Retinal pigment epithelial cell (primary cell): ENCODE measurements at regions not wholly inside any gene's neighbourhood (a gene's known extent, or its start where the extent isn't known, plus 50 kb on each side); places are given as distances from the start of the nearest gene placed in this dataset.
A peak's percentile ranks its signal among the peaks of the same experiment; 100 is the strongest.
"Not testable (repeated sequence)": the region's sequence is repeated elsewhere in the genome, so short reads cannot be mapped to it uniquely, and the experiment has no call there.

Experiments
- DNase-seq: peaks from one replicate; pipeline ENCODE4 v3.0.0-alpha.2; 2010; ENCODE audit warnings: low read depth
- H3K4me3 ChIP-seq: 2 replicates; pipeline ENCODE4 v1.5.1; 2011; ENCODE audit warnings: mild to moderate bottlenecking, low read length, control low read depth, moderate library complexity
- TF ChIP-seq, protein P1 (sequence below): conservative IDR thresholded peaks from 2 replicates; pipeline ENCODE4 v1.5.1; 2011; ENCODE audit warnings: low read depth, low read length, control low read depth, inconsistent platforms

DNA sequence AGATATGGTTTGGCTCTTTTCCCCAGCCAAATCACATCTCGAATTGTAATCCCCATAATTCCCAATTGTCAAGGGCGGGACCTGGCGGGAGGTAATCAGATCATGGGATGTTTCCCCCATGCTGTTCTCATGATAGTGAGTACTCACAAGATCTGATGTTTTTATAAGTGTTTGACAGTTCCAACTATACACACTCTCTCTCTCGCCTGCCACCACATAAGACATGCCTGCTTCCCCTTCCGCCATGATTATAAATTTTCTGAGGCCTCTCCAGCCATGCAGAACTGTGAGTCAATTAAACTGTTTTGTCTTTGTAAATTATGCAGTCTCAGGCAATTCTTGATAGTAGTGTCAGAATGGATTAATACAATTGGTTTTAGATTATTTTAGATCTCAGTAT is 475.7 kb upstream of the CYLC2 start:
- TF ChIP-seq, protein P1, sequence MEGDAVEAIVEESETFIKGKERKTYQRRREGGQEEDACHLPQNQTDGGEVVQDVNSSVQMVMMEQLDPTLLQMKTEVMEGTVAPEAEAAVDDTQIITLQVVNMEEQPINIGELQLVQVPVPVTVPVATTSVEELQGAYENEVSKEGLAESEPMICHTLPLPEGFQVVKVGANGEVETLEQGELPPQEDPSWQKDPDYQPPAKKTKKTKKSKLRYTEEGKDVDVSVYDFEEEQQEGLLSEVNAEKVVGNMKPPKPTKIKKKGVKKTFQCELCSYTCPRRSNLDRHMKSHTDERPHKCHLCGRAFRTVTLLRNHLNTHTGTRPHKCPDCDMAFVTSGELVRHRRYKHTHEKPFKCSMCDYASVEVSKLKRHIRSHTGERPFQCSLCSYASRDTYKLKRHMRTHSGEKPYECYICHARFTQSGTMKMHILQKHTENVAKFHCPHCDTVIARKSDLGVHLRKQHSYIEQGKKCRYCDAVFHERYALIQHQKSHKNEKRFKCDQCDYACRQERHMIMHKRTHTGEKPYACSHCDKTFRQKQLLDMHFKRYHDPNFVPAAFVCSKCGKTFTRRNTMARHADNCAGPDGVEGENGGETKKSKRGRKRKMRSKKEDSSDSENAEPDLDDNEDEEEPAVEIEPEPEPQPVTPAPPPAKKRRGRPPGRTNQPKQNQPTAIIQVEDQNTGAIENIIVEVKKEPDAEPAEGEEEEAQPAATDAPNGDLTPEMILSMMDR, result no peak
- DNase-seq, result no peak
- no peak overlapping the region for H3K4me3 ChIP-seq

DNA sequence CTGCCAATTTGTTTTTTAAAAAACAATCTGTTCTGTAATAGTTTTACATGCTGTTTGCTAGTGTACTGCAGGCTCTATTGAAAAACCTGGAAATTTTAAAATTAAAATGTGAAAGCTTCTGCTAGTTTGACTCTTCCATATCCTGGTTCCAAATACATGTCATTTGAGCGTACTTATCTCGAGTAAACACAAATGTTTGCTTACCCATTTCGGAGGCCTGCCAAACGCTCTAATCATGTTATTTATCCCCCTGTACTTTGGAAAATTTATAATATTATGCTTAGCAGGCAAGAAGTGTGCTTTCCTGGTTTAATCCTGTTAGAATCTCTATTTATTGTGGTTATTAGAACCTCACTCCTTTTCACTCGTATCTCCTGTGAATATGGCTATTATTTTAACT is 476.8 kb upstream of the CYLC2 start:
- no peak for DNase-seq
- no peak overlapping the region for H3K4me3 ChIP-seq
- TF ChIP-seq, protein P1, result no peak

DNA sequence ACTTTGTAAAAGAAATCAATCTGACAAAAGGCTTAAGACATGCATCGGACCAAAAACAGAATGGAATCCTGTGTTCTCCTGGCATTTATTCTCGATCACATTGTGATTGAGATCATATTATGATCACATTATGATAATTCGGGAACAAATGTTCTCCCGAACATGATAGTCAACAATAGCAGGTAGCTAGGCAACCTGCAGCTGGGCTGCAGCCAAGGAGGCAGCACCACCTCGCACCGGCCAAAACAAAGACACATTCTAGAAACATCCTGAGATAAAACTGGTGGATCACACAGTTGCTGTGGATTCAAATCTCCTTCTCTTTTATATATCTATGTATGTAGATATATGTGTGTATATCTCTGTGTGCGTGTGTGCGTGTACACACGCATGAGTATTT is 480.6 kb upstream of the CYLC2 start:
- TF ChIP-seq, protein P1, result no peak
- DNase-seq, result peak; percentile 8
- no peak overlapping the region for H3K4me3 ChIP-seq

DNA sequence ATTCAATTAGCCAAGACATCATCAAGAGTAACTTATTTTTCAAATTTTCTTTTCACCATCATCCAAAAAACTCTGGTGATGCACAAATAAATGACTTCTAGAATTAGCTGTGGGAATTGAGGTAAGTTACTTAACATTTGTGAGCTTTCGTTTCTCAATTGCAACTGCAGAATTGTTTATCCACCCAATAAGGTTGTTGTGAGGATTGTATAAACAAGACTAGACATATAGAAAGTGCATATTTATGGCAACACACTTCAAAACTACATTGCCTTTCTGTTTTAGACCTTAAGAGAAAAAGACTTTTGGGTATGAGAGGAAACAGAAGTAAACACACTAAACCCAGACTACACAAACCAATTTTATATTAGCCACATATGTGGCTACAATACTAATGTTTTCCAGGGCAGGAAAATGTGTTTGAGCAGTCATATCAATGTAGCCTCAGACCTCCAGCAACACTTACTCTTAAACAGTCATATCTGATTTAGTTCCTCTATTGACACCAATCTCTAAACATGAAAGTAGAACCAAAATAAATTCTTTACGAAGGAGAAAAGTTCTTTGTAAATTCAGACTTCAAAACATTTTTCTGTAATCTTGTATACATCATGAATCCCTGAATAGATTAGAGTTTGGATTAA is 488.0 kb upstream of the CYLC2 start:
- H3K4me3 ChIP-seq, result no peak overlapping the region
- TF ChIP-seq, protein P1, result no peak

DNA sequence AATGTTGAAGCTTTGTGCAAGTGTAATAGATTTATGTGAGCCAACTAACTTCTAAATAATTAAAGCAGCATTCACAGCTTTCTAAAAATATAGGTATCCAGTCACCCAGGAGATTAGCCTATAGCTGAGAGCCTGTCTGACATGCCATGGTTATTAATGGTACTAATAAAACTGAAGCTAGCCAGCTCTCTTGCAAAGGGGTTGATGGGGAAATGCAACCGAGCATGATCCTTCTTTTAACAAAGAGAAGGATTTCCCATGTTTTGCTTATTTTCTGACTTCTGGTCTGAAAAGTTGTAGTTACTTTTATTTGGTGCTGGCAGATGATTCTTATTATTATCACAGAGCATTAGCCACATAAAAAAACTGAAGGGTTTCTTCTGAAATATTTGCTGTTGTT is 488.7 kb upstream of the CYLC2 start:
- TF ChIP-seq, protein P1, result no peak
- DNase-seq, result no peak
- H3K4me3 ChIP-seq, result no peak overlapping the region

More for the DNA sequence above, 488.0 kb upstream of the CYLC2 start:
- DNase-seq, result no peak

DNA sequence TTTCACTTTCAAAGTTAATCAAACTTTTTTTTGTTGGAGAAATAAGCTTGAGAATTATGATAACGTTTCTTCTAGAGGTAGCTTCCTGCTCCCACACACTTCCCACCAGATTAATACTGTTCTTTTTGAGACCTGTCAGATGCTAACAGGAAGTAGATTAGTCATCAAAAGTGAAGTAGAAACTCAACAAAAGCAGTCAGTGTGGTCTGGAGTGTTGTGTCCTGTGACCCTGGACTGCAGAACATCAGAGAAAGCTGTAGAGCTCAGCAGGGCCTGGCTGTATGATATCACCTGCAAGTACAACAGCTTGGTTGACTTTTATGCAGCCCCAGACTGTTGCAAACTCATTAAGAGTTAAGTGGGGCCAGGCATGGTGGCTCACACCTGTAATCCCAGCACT is 495.7 kb upstream of the CYLC2 start:
- TF ChIP-seq, protein P1, result no peak
- DNase-seq, result peak; percentile 13
- no peak overlapping the region for H3K4me3 ChIP-seq

DNA sequence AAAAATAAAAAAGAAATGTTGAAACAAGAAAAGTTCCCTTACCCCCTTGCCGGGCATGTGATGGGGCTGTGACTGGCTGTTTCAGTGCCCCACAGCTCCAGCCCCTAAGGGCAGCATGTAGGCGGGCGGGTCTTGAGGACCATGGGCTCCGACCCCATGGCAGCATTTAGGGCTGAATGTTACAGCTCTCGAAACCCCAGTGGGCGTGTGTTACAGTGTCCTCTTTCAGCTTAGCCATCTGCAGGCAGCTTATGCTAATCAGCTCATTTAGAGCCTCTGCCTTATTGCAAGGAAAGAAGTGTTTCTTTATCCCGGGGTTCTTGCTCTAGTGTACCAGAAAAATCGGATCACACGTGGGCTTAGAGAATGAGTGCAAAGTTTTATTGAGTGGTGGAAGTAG is 497.4 kb upstream of the CYLC2 start:
- TF ChIP-seq, protein P1, result no peak
- no peak for DNase-seq
- no peak overlapping the region for H3K4me3 ChIP-seq

DNA sequence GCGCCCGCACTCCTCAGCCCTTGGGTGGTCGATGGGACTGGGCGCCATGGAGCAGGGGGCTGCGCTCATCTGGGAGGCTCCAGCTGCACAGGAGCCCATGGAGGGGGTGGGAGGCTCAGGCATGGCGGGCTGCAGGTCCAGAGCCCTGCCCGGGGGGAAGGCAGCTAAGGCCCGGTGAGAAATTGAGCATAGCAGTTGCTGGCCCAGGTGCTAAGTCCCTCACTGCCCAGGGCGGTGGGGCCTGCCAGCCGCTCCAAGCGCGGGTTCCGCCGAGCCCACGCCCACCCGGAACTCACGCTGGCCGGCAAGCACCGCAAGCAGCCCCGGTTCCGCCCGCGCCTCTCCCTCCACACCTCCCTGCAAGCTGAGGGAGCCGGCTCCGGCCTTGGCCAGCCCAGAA is 508.2 kb upstream of the CYLC2 start:
- not testable (repeated sequence) for DNase-seq, H3K4me3 ChIP-seq
